Adrenal gland (tissue), 5 donors: ENCODE measurements at regions not wholly inside any gene's neighbourhood (a gene's known extent, or its start where the extent isn't known, plus 50 kb on each side); places are given as distances from the start of the nearest gene placed in this dataset.

Experiments
- POLR2A ChIP-seq, 2 donors: fragments of 450-650 bp; IDR thresholded peaks; one replicate each; pipeline ENCODE4 v1.6.1; 2017; ENCODE audit warnings: antibody characterized with exemption in 2 of 2, mild to moderate bottlenecking in 2 of 2, moderate library complexity in 1 of 2
- TF ChIP-seq, protein P1 (sequence below), 6 experiments: fragments of 450-650 bp in 4 of 6; fragments of 200-600 bp in 2 of 6; sonication (generic) in 1 of 6; IDR thresholded peaks; 1 replicate in 5 of 6; 2 replicates in 1 of 6; pipeline versions ENCODE4 v1.5.1 to v1.8.0; 2016 to 2021; ENCODE audit warnings: antibody characterized with exemption in 6 of 6, mild to moderate bottlenecking in 2 of 6, moderate library complexity in 1 of 6
- donor health status: DM: no; HTN: no; CAD: no.

DNA sequence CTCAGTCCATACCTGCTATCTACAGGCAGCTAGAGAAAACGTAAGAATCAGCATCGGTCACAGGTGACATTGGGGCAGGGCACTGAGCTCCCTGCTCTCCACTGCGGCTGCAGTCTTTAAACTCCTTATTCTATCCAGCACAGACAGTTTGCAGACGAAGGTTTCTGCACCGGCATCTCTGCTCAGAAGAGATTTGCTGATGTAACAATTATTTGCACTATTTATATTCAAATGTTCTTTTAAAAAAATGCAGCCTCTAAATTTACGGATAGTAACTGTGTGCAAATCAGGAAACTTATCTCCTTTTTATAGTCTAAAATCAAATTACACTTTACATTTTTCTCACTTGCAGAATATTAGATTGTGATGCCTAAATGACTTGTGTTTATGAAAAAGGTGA is 671.0 kb downstream of the VRK1 start:
- TF ChIP-seq, protein P1, sequence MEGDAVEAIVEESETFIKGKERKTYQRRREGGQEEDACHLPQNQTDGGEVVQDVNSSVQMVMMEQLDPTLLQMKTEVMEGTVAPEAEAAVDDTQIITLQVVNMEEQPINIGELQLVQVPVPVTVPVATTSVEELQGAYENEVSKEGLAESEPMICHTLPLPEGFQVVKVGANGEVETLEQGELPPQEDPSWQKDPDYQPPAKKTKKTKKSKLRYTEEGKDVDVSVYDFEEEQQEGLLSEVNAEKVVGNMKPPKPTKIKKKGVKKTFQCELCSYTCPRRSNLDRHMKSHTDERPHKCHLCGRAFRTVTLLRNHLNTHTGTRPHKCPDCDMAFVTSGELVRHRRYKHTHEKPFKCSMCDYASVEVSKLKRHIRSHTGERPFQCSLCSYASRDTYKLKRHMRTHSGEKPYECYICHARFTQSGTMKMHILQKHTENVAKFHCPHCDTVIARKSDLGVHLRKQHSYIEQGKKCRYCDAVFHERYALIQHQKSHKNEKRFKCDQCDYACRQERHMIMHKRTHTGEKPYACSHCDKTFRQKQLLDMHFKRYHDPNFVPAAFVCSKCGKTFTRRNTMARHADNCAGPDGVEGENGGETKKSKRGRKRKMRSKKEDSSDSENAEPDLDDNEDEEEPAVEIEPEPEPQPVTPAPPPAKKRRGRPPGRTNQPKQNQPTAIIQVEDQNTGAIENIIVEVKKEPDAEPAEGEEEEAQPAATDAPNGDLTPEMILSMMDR (IDR thresholded peaks at IDR 0.05): no peak
- no peak for TF ChIP-seq POLR2A (IDR thresholded peaks at IDR 0.05)
